GM12878 (cell line): ENCODE measurements at regions not wholly inside any gene's neighbourhood (a gene's known extent, or its start where the extent isn't known, plus 50 kb on each side); places are given as distances from the start of the nearest gene placed in this dataset.

Source experiments
- ATAC-seq: fragments of 200-7000 bp; cut with Tn5 transposase; 3 replicates; pipeline ENCODE4 v1.9.1; 2020; ENCODE audit warnings: mild to moderate bottlenecking, moderate library complexity
- BruUV-seq: library from RNA; stranded (reverse); fragments of 400-500 nt; replicated peaks from 2 replicates; lab custom pipeline; 2021; lab: Mats Ljungman, UMichigan
- CTCF ChIA-PET: fragments of 300-600 bp; sonication (Branson Sonifier 250); formaldehyde crosslinking; extraction: SDS; loops from one replicate; lab custom pipeline; 2021; ENCODE audit warnings: inconsistent platforms; lab: Yijun Ruan, JAX
- POLR2A ChIA-PET: fragments of 350-600 bp; formaldehyde crosslinking; extraction: SDS; loops from one replicate; lab custom pipeline; 2021; ENCODE audit warnings: inconsistent platforms; lab: Charles Lee
- RAD21 ChIA-PET: fragments of 300-600 bp; sonication (Branson Sonifier 250); formaldehyde crosslinking; loops from one replicate; lab custom pipeline; 2023; ENCODE audit warnings: antibody characterized with exemption; ENCODE audit not compliant: unreplicated experiment; lab: Charles Lee
- SMC1A ChIA-PET: fragments of 300-600 bp; sonication (Branson Sonifier 250); formaldehyde crosslinking; loops from one replicate; lab custom pipeline; 2023; ENCODE audit not compliant: unreplicated experiment, uncharacterized antibody; lab: Charles Lee
- DNase-seq: peaks from one replicate; pipeline ENCODE4 v3.0.0-alpha.2; 2011; ENCODE audit warnings: low read depth, low spot score
- FAIRE-seq: peaks from 3 replicates; lab custom pipeline; 2011; peaks lifted over from hg19 to GRCh38; lab: Jason Lieb, UNC
- H2AFZ ChIP-seq: 2 replicates; pipeline ENCODE4 v1.6.0; 2011; ENCODE audit warnings: low read depth, low read length, control low read depth; ENCODE audit not compliant: control insufficient read depth
- H3K27ac ChIP-seq: 2 replicates; pipeline ENCODE4 v1.5.1; 2011; ENCODE audit warnings: control low read depth; ENCODE audit not compliant: control insufficient read depth, insufficient read depth
- H3K27me3 ChIP-seq, 2 experiments: replicated peaks in 1 of 2; 2 replicates each; pipeline versions ENCODE4 v1.6.0 to v1.6.1; 2011; ENCODE audit warnings: low read length in 1 of 2; ENCODE audit not compliant: control insufficient read depth in 2 of 2, insufficient read depth in 2 of 2
- H3K36me3 ChIP-seq, 2 experiments: 2 replicates each; pipeline ENCODE4 v1.5.1; 2011; ENCODE audit warnings: low read length in 1 of 2; ENCODE audit not compliant: control insufficient read depth in 2 of 2, insufficient read depth in 2 of 2
- H3K4me1 ChIP-seq: 2 replicates; pipeline ENCODE4 v1.6.1; 2011; ENCODE audit warnings: mild to moderate bottlenecking, low read length, moderate library complexity, mixed read lengths; ENCODE audit not compliant: control insufficient read depth, insufficient read depth
- H3K4me2 ChIP-seq: 2 replicates; pipeline ENCODE4 v1.6.0; 2011; ENCODE audit warnings: control low read depth; ENCODE audit not compliant: control insufficient read depth, insufficient read depth
- H3K4me3 ChIP-seq: fragments of 200-600 bp; sonication (generic); 2 replicates; pipeline ENCODE4 v1.5.1; 2016
- H3K79me2 ChIP-seq: 2 replicates; pipeline ENCODE4 v1.6.0; 2011; ENCODE audit warnings: low read length; ENCODE audit not compliant: control insufficient read depth, insufficient read depth
- H3K9ac ChIP-seq: 2 replicates; pipeline ENCODE4 v1.8.0; 2011; ENCODE audit warnings: low read length, control low read depth, mixed read lengths; ENCODE audit not compliant: control insufficient read depth, insufficient read depth
- H3K9me3 ChIP-seq: replicated peaks from 3 replicates; pipeline ENCODE4 v1.5.1; 2011; ENCODE audit warnings: mild to moderate bottlenecking, low read length; ENCODE audit not compliant: control insufficient read depth, insufficient read depth
- H4K20me1 ChIP-seq: 2 replicates; pipeline ENCODE4 v1.6.0; 2011; ENCODE audit not compliant: control insufficient read depth, insufficient read depth
- CEBPZ ChIP-seq: fragments of 150-350 bp; IDR thresholded peaks from 2 replicates; pipeline ENCODE4 v1.6.1; 2016; ENCODE audit warnings: low read depth, low read length
- E2F4 ChIP-seq: IDR thresholded peaks from 2 replicates; pipeline ENCODE4 v1.6.1; 2012; ENCODE audit warnings: low read depth, low read length, improper control_type of control experiment
- EED ChIP-seq: sonication (generic); IDR thresholded peaks from 2 replicates; pipeline ENCODE4 v1.6.1; 2016; ENCODE audit warnings: antibody characterized with exemption, low read depth
- ETV6 ChIP-seq, 2 experiments: fragments of 450-650 bp in 1 of 2; IDR thresholded peaks in 1 of 2; conservative IDR thresholded peaks in 1 of 2; 2 replicates each; pipeline ENCODE4 v1.6.1; 2014; ENCODE audit warnings: antibody characterized with exemption in 1 of 2, borderline replicate concordance in 1 of 2, low read depth in 1 of 2, mild to moderate bottlenecking in 1 of 2, moderate library complexity in 1 of 2
- EZH2 ChIP-seq: IDR thresholded peaks from 2 replicates; pipeline ENCODE4 v1.6.1; 2012; ENCODE audit warnings: low read depth, mild to moderate bottlenecking, control low read depth, inconsistent platforms, low read length, borderline replicate concordance; ENCODE audit not compliant: control insufficient read depth
- JUNB ChIP-seq: IDR thresholded peaks from 2 replicates; pipeline ENCODE4 v1.6.1; 2016; ENCODE audit warnings: antibody characterized with exemption, mild to moderate bottlenecking
- MEF2A ChIP-seq: IDR thresholded peaks from 2 replicates; pipeline ENCODE4 v1.6.1; 2011; ENCODE audit warnings: low read depth, mild to moderate bottlenecking, low read length, moderate library complexity; ENCODE audit not compliant: insufficient read depth
- MLLT1 ChIP-seq: fragments of 450-650 bp; IDR thresholded peaks from 2 replicates; pipeline ENCODE4 v1.6.1; 2016; ENCODE audit warnings: mild to moderate bottlenecking
- POU2F2 ChIP-seq: IDR thresholded peaks from 3 replicates; pipeline ENCODE4 v1.6.1; 2011; ENCODE audit warnings: low read depth, mild to moderate bottlenecking, low read length, borderline replicate concordance
- SMAD1 ChIP-seq: fragments of 450-650 bp; IDR thresholded peaks from 2 replicates; pipeline ENCODE4 v1.6.1; 2018; ENCODE audit warnings: mild to moderate bottlenecking, low read depth; ENCODE audit not compliant: partially characterized antibody
- SMC3 ChIP-seq: IDR thresholded peaks from 2 replicates; pipeline ENCODE4 v1.6.1; 2011; ENCODE audit warnings: low read length, improper control_type of control experiment, borderline replicate concordance
- SP1 ChIP-seq: IDR thresholded peaks from one replicate; pipeline ENCODE4 v1.6.1; 2011; ENCODE audit warnings: low read depth, low read length
- SPI1 ChIP-seq: IDR thresholded peaks from 2 replicates; pipeline ENCODE4 v1.6.1; 2011; ENCODE audit warnings: low read depth, mild to moderate bottlenecking, low read length, moderate library complexity, borderline replicate concordance; ENCODE audit not compliant: insufficient read depth
- YBX1 ChIP-seq: fragments of 450-650 bp; IDR thresholded peaks from 2 replicates; pipeline ENCODE4 v1.6.1; 2016; ENCODE audit warnings: antibody characterized with exemption
- ZBTB33 ChIP-seq: fragments of 450-650 bp; IDR thresholded peaks from 2 replicates; pipeline ENCODE4 v1.6.1; 2017; ENCODE audit warnings: mild to moderate bottlenecking
- WGBS: methylation state at CpG from one replicate; pipeline ENCODE4 v1.1.6; 2016; ENCODE audit warnings: low lambda C conversion rate; ENCODE audit not compliant: insufficient replicate concordance, insufficient coverage; ENCODE audit errors: missing lambda C conversion rate; 5-methylcytosine and 5-hydroxymethylcytosine counted together
- in situ Hi-C: fragments of 300-500 bp; cut with MboI; formaldehyde crosslinking; loops from 9 replicates; pipeline ENCODE4 v1.14.3; 2018; ENCODE audit warnings: mixed read lengths
- intact Hi-C: fragments of 100-400 bp; cut with micrococcal nuclease; formaldehyde crosslinking; loops from one replicate; pipeline ENCODE4 v1.14.2; 2022; ENCODE audit not compliant: unreplicated experiment

GRCh38 chr7:65225422-65226006 lies 148.1 kb upstream of the ZNF92 start:
- no peak for DNase-seq
- ChIA-PET RAD21 (interaction anchor here (1.8 kb wide), 1 partner anchor 82 kb away, joined by 5 read pairs; no protein-coding TSS in a partner anchor), SMC1A (no interaction called here), POLR2A (no interaction called here)
- no peaks in the 10 kb centered on the region for H3K4me1 ChIP-seq
- 86% methylated on average over 6 of the region's 6 CpGs for WGBS
- H3K27ac ChIP-seq: no peak overlapping the region
- no peaks in the 10 kb centered on the region for H3K27me3 ChIP-seq
- in situ Hi-C loops: no loop called here
- FAIRE-seq: no peak
- no peak overlapping the region for H3K9ac ChIP-seq
- no peaks in the 10 kb centered on the region for H3K9me3 ChIP-seq
- H3K4me2 ChIP-seq: no peak overlapping the region
- no peak for ATAC-seq
- no peak overlapping the region for H3K4me3 ChIP-seq
- no peaks in the 10 kb centered on the region for H3K79me2 ChIP-seq
- no TSS peak for BruUV-seq
- TF ChIP-seq MLLT1: no peak
- TF ChIP-seq E2F4: no peak
- no peak for TF ChIP-seq YBX1
- TF ChIP-seq POU2F2: no peak
- no peak for TF ChIP-seq JUNB
- no peak for TF ChIP-seq EED
- no peak for TF ChIP-seq ETV6 (conservative IDR thresholded peaks at IDR 0.05 in 1 of 2, IDR thresholded peaks at IDR 0.05 in 1 of 2; ENCODE audit: borderline replicate concordance in 1 of 2, low read depth in 1 of 2)
- TF ChIP-seq SMC3: no peak
- TF ChIP-seq ZBTB33: no peak
- no peak for TF ChIP-seq CEBPZ
- no peak for TF ChIP-seq MEF2A
- no peak for TF ChIP-seq SMAD1
- no peak for TF ChIP-seq SP1
- TF ChIP-seq EZH2: no peak
- no peak for TF ChIP-seq SPI1
- TF ChIP-seq, all 136 proteins: peak for 0
- H3K36me3 ChIP-seq: no peaks in the 10 kb centered on the region
- H4K20me1 ChIP-seq: no peaks in the 10 kb centered on the region
- CTCF ChIA-PET: no interaction called here
- no peak overlapping the region for H2AFZ ChIP-seq
- intact Hi-C loops: no loop called here
